Endothelial cell of umbilical vein (primary cell): ENCODE measurements at regions not wholly inside any gene's neighbourhood (a gene's known extent, or its start where the extent isn't known, plus 50 kb on each side); places are given as distances from the start of the nearest gene placed in this dataset.
A peak's percentile ranks its signal among the peaks of the same experiment; 100 is the strongest.

Source experiments
- BruUV-seq: library from RNA; stranded (reverse); fragments of 400-500 nt; replicated peaks from 2 replicates; lab custom pipeline; 2021; lab: Mats Ljungman, UMichigan
- CTCF ChIA-PET: fragments of 300-600, 350-600 bp; sonication (Branson Sonifier 250); formaldehyde crosslinking; loops from one replicate; lab custom pipeline; 2021; ENCODE audit warnings: antibody characterized with exemption, inconsistent platforms; lab: Charles Lee
- POLR2A ChIA-PET: fragments of 300-600, 350-600 bp; sonication (Branson Sonifier 250); formaldehyde crosslinking; loops from one replicate; lab custom pipeline; 2021; ENCODE audit warnings: antibody characterized with exemption, inconsistent platforms; lab: Charles Lee
- DNase-seq: peaks from one replicate; pipeline ENCODE4 v3.0.0-alpha.2; 2011; ENCODE audit warnings: low read depth, low spot score
- FAIRE-seq: peaks from 2 replicates; lab custom pipeline; 2011; peaks lifted over from hg19 to GRCh38; lab: Jason Lieb, UNC
- H2AFZ ChIP-seq: 2 replicates; pipeline ENCODE4 v1.6.0; 2012; ENCODE audit warnings: low read depth, low read length, control low read depth, inconsistent platforms
- H3K27ac ChIP-seq: 2 replicates; pipeline ENCODE4 v1.5.1; 2011; ENCODE audit warnings: low read depth, mild to moderate bottlenecking, control low read depth, low read length, moderate library complexity; ENCODE audit not compliant: insufficient read depth
- H3K27me3 ChIP-seq, 2 experiments: 2 replicates each; pipeline versions ENCODE4 v1.6.0 to v1.6.1; 2011; ENCODE audit warnings: low read length in 2 of 2, mixed read lengths in 1 of 2; ENCODE audit not compliant: control insufficient read depth in 2 of 2, insufficient read depth in 2 of 2
- H3K36me3 ChIP-seq, 2 experiments: 2 replicates in 1 of 2; 3 replicates in 1 of 2; pipeline ENCODE4 v1.5.1; 2011; ENCODE audit warnings: low read length in 2 of 2, mild to moderate bottlenecking in 1 of 2, moderate library complexity in 1 of 2; ENCODE audit not compliant: control insufficient read depth in 2 of 2, insufficient read depth in 2 of 2; ENCODE audit errors: extremely low read depth in 1 of 2
- H3K4me1 ChIP-seq: 3 replicates; pipeline ENCODE4 v1.5.1; 2011; ENCODE audit warnings: mild to moderate bottlenecking, low read length; ENCODE audit not compliant: control insufficient read depth, insufficient read depth; ENCODE audit errors: extremely low read depth
- H3K4me2 ChIP-seq: 2 replicates; pipeline ENCODE4 v1.6.1; 2011; ENCODE audit warnings: low read length, control low read depth, mixed read lengths; ENCODE audit not compliant: insufficient read depth
- H3K4me3 ChIP-seq, 3 experiments: fragments of 200-600 bp in 1 of 3; sonication (generic), shearing (Covaris generic) in 1 of 3; replicated peaks in 1 of 3; 2 replicates each; pipeline ENCODE4 v1.5.1; 2011 to 2016; ENCODE audit warnings: control low read depth in 3 of 3, low read length in 3 of 3, mild to moderate bottlenecking in 2 of 3, inconsistent platforms in 1 of 3, low read depth in 1 of 3, moderate library complexity in 1 of 3; ENCODE audit not compliant: insufficient read depth in 1 of 3
- H3K79me2 ChIP-seq: 2 replicates; pipeline ENCODE4 v1.6.0; 2012; ENCODE audit warnings: low read length, inconsistent platforms; ENCODE audit not compliant: control insufficient read depth, insufficient read depth
- H3K9ac ChIP-seq: replicated peaks from 2 replicates; pipeline ENCODE3; 2011; ENCODE audit warnings: low read length, control low read depth; ENCODE audit not compliant: insufficient read depth; ENCODE audit errors: extremely low read depth
- H3K9me1 ChIP-seq: replicated peaks from 3 replicates; pipeline ENCODE4 v1.6.0; 2011; ENCODE audit warnings: mild to moderate bottlenecking, low read length; ENCODE audit not compliant: control insufficient read depth, insufficient read depth; ENCODE audit errors: extremely low read depth
- H3K9me3 ChIP-seq: replicated peaks from 2 replicates; pipeline ENCODE4 v1.5.1; 2012; ENCODE audit warnings: low read length, inconsistent platforms; ENCODE audit not compliant: control insufficient read depth, insufficient read depth
- H4K20me1 ChIP-seq: replicated peaks from 2 replicates; pipeline ENCODE3; 2011; ENCODE audit warnings: mild to moderate bottlenecking, low read length; ENCODE audit not compliant: control insufficient read depth, insufficient read depth; ENCODE audit errors: extremely low read depth
- CTCF ChIP-seq, 2 donors: IDR thresholded peaks; 1 replicate in 1 of 2; 2 replicates in 1 of 2; pipeline ENCODE4 v1.5.1; 2011; ENCODE audit warnings: low read length in 2 of 2, mild to moderate bottlenecking in 2 of 2, moderate library complexity in 2 of 2, control low read depth in 1 of 2, inconsistent platforms in 1 of 2, low read depth in 1 of 2; ENCODE audit not compliant: insufficient read depth in 1 of 2; ENCODE audit errors: extremely low read depth in 1 of 2
- EZH2 ChIP-seq: IDR thresholded peaks from 2 replicates; pipeline ENCODE4 v1.6.1; 2012; ENCODE audit warnings: borderline replicate concordance, low read depth, mild to moderate bottlenecking, moderate library complexity, low read length, inconsistent platforms; ENCODE audit not compliant: severe bottlenecking
- FOS ChIP-seq: IDR thresholded peaks from 2 replicates; pipeline ENCODE4 v1.6.1; 2011; ENCODE audit warnings: mild to moderate bottlenecking, low read length, moderate library complexity, borderline replicate concordance; ENCODE audit not compliant: insufficient read depth
- GATA2 ChIP-seq: IDR thresholded peaks from 2 replicates; pipeline ENCODE4 v1.7.0; 2011; ENCODE audit warnings: low read depth, mild to moderate bottlenecking, moderate library complexity, mixed read lengths, low read length; ENCODE audit not compliant: insufficient read length, insufficient read depth
- JUN ChIP-seq: IDR thresholded peaks from 2 replicates; pipeline ENCODE4 v1.6.1; 2011; ENCODE audit warnings: borderline replicate concordance, low read depth; ENCODE audit not compliant: insufficient read length, insufficient read depth
- MYC ChIP-seq: IDR thresholded peaks from one replicate; pipeline ENCODE4 v1.6.1; 2011; ENCODE audit warnings: mild to moderate bottlenecking, low read depth, low read length
- POLR2AphosphoS5 ChIP-seq: IDR thresholded peaks from 2 replicates; pipeline ENCODE4 v1.6.1; 2012; ENCODE audit warnings: low read depth, mild to moderate bottlenecking, control low read depth, low read length, moderate library complexity; ENCODE audit not compliant: insufficient read depth
- dilution Hi-C: fragments of 300-500 bp; cut with MboI; formaldehyde crosslinking; loops from one replicate; pipeline ENCODE4 v1.15.0; 2019; ENCODE audit warnings: low sequenced_read_pairs; ENCODE audit not compliant: extremely low pct_ligation_motif_present
- intact Hi-C: fragments of 100-400 bp; cut with micrococcal nuclease; formaldehyde crosslinking; loops from one replicate; pipeline ENCODE4 v1.10.0; 2022
- TF ChIP-seq, protein P1 (sequence below): IDR thresholded peaks from 2 replicates; pipeline ENCODE4 v1.6.1; 2011; ENCODE audit not compliant: insufficient read depth, insufficient read length

GRCh38 chr3:29065211-29065785 lies 215.6 kb upstream of the RBMS3 start:
- no peaks in the 10 kb centered on the region for H3K79me2 ChIP-seq
- H4K20me1 ChIP-seq = no peaks in the 10 kb centered on the region
- peak overlapping the region; percentile 71 for H3K27ac ChIP-seq
- no peaks in the 10 kb centered on the region for H3K27me3 ChIP-seq
- no peaks in the 10 kb centered on the region for H3K9me3 ChIP-seq
- TF ChIP-seq FOS (peak; percentile 40), POLR2AphosphoS5 (peak; percentile 67), JUN (peak; percentile 83), GATA2 (no peak)
- peak overlapping the region; percentile 69 for H3K4me2 ChIP-seq
- H3K9me1 ChIP-seq = no peaks in the 10 kb centered on the region
- DNase-seq = peak; percentile 100
- dilution Hi-C loops = no loop called here
- no peaks in the 10 kb centered on the region for H3K36me3 ChIP-seq
- peaks cover 17% of the 10 kb centered on the region for H3K4me1 ChIP-seq
- intact Hi-C loops = loop anchor here (1.0 to 5.0 kb wide), 8 partner anchors 63 to 699 kb away; partner anchors contain the start of gene RBMS3
- no peak overlapping the region for H3K4me3 ChIP-seq
- ChIA-PET CTCF (interaction anchor here (0.7 to 2.2 kb wide), 8 partner anchors 12 to 694 kb away, joined by 3 to 10 read pairs (median 4); no protein-coding TSS in a partner anchor), POLR2A (no interaction called here)
- FAIRE-seq = peak; percentile 95
- no TSS peak for BruUV-seq
- H2AFZ ChIP-seq = peak overlapping the region; percentile 4
- peak overlapping the region; percentile 56 for H3K9ac ChIP-seq

- H4K20me1 ChIP-seq = no peaks in the 10 kb centered on the region
- dilution Hi-C loops = no loop called here
- peak; percentile 6 for DNase-seq
These were observed 213.9 kb upstream of the RBMS3 start for GRCh38 chr3:29067007-29067406.

More at GRCh38 chr3:29067007-29067406, 213.9 kb upstream of the RBMS3 start:
- H3K4me1 ChIP-seq = peaks cover 17% of the 10 kb centered on the region
- intact Hi-C loops = loop anchor here (2.0 to 5.0 kb wide), 2 partner anchors 625 to 718 kb away; partner anchors contain the start of genes AZI2 and ZCWPW2
- H3K27ac ChIP-seq = no peak overlapping the region
- POLR2A ChIA-PET = no interaction called here
- CTCF ChIA-PET = interaction anchor here (1.2 kb wide), 1 partner anchor 11 kb away, joined by 3 read pairs; no protein-coding TSS in a partner anchor
- H2AFZ ChIP-seq = no peak overlapping the region
- no peaks in the 10 kb centered on the region for H3K9me3 ChIP-seq
- H3K9me1 ChIP-seq = no peaks in the 10 kb centered on the region
- no peak for FAIRE-seq
- H3K4me2 ChIP-seq = no peak overlapping the region
- no peak overlapping the region for H3K4me3 ChIP-seq
- no peak overlapping the region for H3K9ac ChIP-seq
- TF ChIP-seq FOS (peak; percentile 41), MYC (no peak), POLR2AphosphoS5 (no peak), JUN (peak; percentile 47), GATA2 (no peak), EZH2 (no peak), CTCF (IDR thresholded peaks at IDR 0.05; ENCODE audit: extremely low read depth in 1 of 2, insufficient read depth in 1 of 2, low read depth in 1 of 2, low read length in 2 of 2) (no peak)
- TF ChIP-seq, protein P1, sequence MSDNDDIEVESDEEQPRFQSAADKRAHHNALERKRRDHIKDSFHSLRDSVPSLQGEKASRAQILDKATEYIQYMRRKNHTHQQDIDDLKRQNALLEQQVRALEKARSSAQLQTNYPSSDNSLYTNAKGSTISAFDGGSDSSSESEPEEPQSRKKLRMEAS = no peak
- no peaks in the 10 kb centered on the region for H3K36me3 ChIP-seq
- no peaks in the 10 kb centered on the region for H3K79me2 ChIP-seq
- H3K27me3 ChIP-seq = no peaks in the 10 kb centered on the region
- no TSS peak for BruUV-seq
